OCI-LY3 (cell line): ENCODE measurements at regions not wholly inside any gene's neighbourhood (a gene's known extent, or its start where the extent isn't known, plus 50 kb on each side); places are given as distances from the start of the nearest gene placed in this dataset.

Experiments
- H2AFZ ChIP-seq: fragments of 200-600, 300-600 bp; shearing (Covaris generic); 2 replicates; pipeline ENCODE4 v1.6.0; 2014; ENCODE audit warnings: antibody characterized with exemption, low read depth, low read length
- H3K27ac ChIP-seq: fragments of 200-600, 300-600 bp; sonication (generic); 2 replicates; pipeline ENCODE4 v1.5.1; 2014; ENCODE audit warnings: mild to moderate bottlenecking, low read length, moderate library complexity, mixed read lengths
- H3K27me3 ChIP-seq: fragments of 200-600, 300-600 bp; sonication (generic); 2 replicates; pipeline ENCODE4 v1.6.1; 2014; ENCODE audit warnings: low read depth, low read length, mixed read lengths
- H3K36me3 ChIP-seq: fragments of 200-600, 300-600 bp; sonication (generic); replicated peaks from 2 replicates; pipeline ENCODE3; 2014; ENCODE audit warnings: low read depth, low read length, mixed read lengths
- H3K4me1 ChIP-seq: fragments of 300-600, 200-600 bp; sonication (generic); 2 replicates; pipeline ENCODE4 v1.6.1; 2014; ENCODE audit warnings: low read length, mixed read lengths
- H3K4me2 ChIP-seq: fragments of 200-600, 300-600 bp; sonication (generic); 2 replicates; pipeline ENCODE4 v1.6.1; 2014; ENCODE audit warnings: low read length, mixed read lengths
- H3K4me3 ChIP-seq: fragments of 300-600, 200-600 bp; sonication (generic); 2 replicates; pipeline ENCODE4 v1.5.1; 2014; ENCODE audit warnings: antibody characterized with exemption, mild to moderate bottlenecking, low read length, moderate library complexity
- H3K79me2 ChIP-seq: fragments of 300-600, 200-600 bp; shearing (Covaris generic); 2 replicates; pipeline ENCODE4 v1.6.1; 2014; ENCODE audit warnings: mild to moderate bottlenecking, low read length, mixed read lengths
- H3K9ac ChIP-seq: fragments of 300-600, 200-600 bp; shearing (Covaris generic); 2 replicates; pipeline ENCODE4 v1.6.0; 2014; ENCODE audit warnings: mild to moderate bottlenecking, low read length, moderate library complexity
- H3K9me3 ChIP-seq: fragments of 200-600, 300-600 bp; shearing (Covaris generic); 2 replicates; pipeline ENCODE4 v1.6.1; 2014; ENCODE audit warnings: low read length, mixed read lengths; ENCODE audit not compliant: insufficient read depth
- H4K20me1 ChIP-seq: fragments of 200-600, 300-600 bp; sonication (generic); 2 replicates; pipeline ENCODE4 v1.6.1; 2016; ENCODE audit warnings: low read length, mixed read lengths; ENCODE audit not compliant: insufficient read depth
- CTCF ChIP-seq: fragments of 200-600, 300-600 bp; sonication (generic); IDR thresholded peaks from 2 replicates; pipeline ENCODE4 v1.5.1; 2014; ENCODE audit warnings: antibody characterized with exemption, low read length, low read depth
- EZH2phosphoT487 ChIP-seq: fragments of 200-600 bp; shearing (Covaris generic); IDR thresholded peaks from 2 replicates; pipeline ENCODE4 v1.6.1; 2018; ENCODE audit warnings: antibody characterized with exemption, mixed run types, low read depth

GRCh38 chr7:109842386-109842785 lies 1248.5 kb upstream of the LRRN3 start:
- no peak overlapping the region for H3K27ac ChIP-seq
- no peak overlapping the region for H3K4me3 ChIP-seq
- no peak overlapping the region for H3K4me2 ChIP-seq
- H3K36me3 ChIP-seq: no peaks in the 10 kb centered on the region
- no peak for TF ChIP-seq CTCF
- TF ChIP-seq EZH2phosphoT487: no peak
- H3K27me3 ChIP-seq: no peaks in the 10 kb centered on the region
- no peak overlapping the region for H3K9ac ChIP-seq
- H3K4me1 ChIP-seq: peaks cover 9% of the 10 kb centered on the region
- H3K79me2 ChIP-seq: no peaks in the 10 kb centered on the region
- no peak overlapping the region for H2AFZ ChIP-seq
- no peaks in the 10 kb centered on the region for H4K20me1 ChIP-seq
- no peaks in the 10 kb centered on the region for H3K9me3 ChIP-seq

- no peak overlapping the region for H3K27ac ChIP-seq
- H3K4me1 ChIP-seq: peaks cover 9% of the 10 kb centered on the region
- no peak overlapping the region for H3K4me2 ChIP-seq
- no peak overlapping the region for H3K9ac ChIP-seq
- TF ChIP-seq CTCF (peak; percentile 80), EZH2phosphoT487 (no peak)
- no peak overlapping the region for H2AFZ ChIP-seq
- H3K79me2 ChIP-seq: no peaks in the 10 kb centered on the region
- no peaks in the 10 kb centered on the region for H3K36me3 ChIP-seq
- H3K4me3 ChIP-seq: no peak overlapping the region
- no peaks in the 10 kb centered on the region for H3K9me3 ChIP-seq
- H4K20me1 ChIP-seq: no peaks in the 10 kb centered on the region
- H3K27me3 ChIP-seq: no peaks in the 10 kb centered on the region
Measured at GRCh38 chr7:109844362-109844761, 1246.6 kb upstream of the LRRN3 start.

DNA sequence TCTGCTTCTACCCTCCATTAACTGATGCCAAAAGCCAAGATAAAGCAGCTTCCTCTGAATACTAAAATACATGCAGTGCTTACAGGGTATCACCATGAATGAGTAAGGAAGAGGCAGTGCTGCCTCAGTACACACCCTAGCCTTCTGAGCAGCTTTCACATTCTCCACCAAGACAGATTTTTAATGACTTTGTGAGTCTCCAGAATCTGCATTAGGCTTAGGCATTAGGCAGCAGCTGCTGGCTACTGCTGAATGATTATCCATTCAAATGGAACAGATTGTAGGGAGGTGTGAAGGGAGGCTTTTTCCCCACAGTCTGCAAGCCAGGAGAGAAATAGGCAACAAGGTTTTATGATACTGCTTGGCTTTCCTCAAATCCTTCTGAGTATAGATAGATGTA lies 1226.7 kb upstream of the LRRN3 start:
- Histone ChIP-seq H3K9me3 (no peaks in the 10 kb centered on the region), H2AFZ (no peak overlapping the region), H3K9ac (no peak overlapping the region), H3K4me2 (no peak overlapping the region), H3K4me3 (no peak overlapping the region), H4K20me1 (no peaks in the 10 kb centered on the region), H3K27ac (no peak overlapping the region), H3K36me3 (no peaks in the 10 kb centered on the region), H3K4me1 (no peaks in the 10 kb centered on the region), H3K27me3 (no peaks in the 10 kb centered on the region), H3K79me2 (no peaks in the 10 kb centered on the region)
- TF ChIP-seq EZH2phosphoT487 (no peak), CTCF (no peak)

DNA sequence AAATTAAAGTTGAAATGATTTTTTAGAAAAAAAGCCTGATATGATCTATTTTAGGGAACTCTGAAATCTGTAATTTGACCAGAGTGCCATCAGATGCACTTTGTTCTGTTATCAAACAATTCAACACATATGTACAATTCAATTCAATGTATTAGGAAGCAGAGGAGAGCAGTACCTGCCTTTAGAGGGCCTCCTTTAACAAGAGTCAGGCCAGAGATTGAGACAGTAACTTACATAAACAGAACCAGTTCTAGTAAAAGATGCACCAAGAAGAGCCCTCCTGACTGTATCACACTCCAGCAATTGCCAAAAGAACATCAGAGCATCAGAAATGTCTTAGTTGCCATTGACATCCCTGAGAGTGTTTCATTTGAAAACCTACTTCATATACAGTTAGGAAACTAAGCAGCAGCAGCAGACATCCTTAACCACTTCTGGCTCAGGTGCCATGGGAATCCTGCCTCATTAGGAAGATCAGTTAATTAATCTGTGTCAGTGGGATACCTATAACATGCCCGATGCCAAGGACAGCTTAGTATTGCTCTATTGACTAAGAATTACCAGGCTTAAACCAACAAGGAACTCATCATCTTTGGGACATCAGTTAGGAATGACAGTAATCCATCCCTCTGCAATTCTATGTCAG lies 1222.6 kb upstream of the LRRN3 start:
- TF ChIP-seq EZH2phosphoT487 (no peak), CTCF (peak; percentile 38)
- Histone ChIP-seq H2AFZ (no peak overlapping the region), H4K20me1 (no peaks in the 10 kb centered on the region)

More for the DNA sequence above, 1222.6 kb upstream of the LRRN3 start:
- Histone ChIP-seq H3K4me2 (no peak overlapping the region), H3K27ac (no peak overlapping the region), H3K36me3 (no peaks in the 10 kb centered on the region), H3K4me1 (no peaks in the 10 kb centered on the region), H3K9ac (no peak overlapping the region), H3K4me3 (no peak overlapping the region), H3K79me2 (no peaks in the 10 kb centered on the region), H3K27me3 (no peaks in the 10 kb centered on the region), H3K9me3 (no peaks in the 10 kb centered on the region)
